ACHN (cell line): ENCODE measurements at regions not wholly inside any gene's neighbourhood (a gene's known extent, or its start where the extent isn't known, plus 50 kb on each side); places are given as distances from the start of the nearest gene placed in this dataset.

Source experiments
- DNase-seq: peaks from one replicate; pipeline ENCODE4 v3.0.0-alpha.2; 2015
- in situ Hi-C: cut with HindIII; loops from 2 replicates; pipeline ENCODE4 v1.10.0; 2017; ENCODE audit warnings: low sequenced_read_pairs, low pct_ligation_motif_present, low pct_unique_long_range_greater_than_20kb

DNA sequence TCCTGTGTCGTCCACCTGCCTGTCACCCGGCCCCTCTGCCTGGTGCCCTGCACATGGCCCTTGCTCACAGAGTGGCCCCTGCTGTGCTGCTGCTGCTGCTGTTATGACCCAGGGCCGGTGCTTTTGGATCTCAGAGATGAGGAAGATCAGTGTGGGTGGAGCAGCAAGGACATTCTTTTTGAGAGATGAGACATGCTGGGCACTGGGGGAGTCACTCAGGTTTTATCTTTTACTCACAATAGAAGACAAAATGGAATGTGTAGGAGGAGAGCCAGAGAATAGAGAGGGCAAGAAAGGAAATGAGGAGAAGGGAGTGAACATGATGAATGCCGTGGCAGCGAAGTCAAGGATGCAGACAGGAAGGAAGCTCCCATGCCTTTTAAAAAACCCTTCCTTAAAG, 611.5 kb upstream of the DPP6 start:
- in situ Hi-C loops: no loop called here
- DNase-seq: no peak

DNA sequence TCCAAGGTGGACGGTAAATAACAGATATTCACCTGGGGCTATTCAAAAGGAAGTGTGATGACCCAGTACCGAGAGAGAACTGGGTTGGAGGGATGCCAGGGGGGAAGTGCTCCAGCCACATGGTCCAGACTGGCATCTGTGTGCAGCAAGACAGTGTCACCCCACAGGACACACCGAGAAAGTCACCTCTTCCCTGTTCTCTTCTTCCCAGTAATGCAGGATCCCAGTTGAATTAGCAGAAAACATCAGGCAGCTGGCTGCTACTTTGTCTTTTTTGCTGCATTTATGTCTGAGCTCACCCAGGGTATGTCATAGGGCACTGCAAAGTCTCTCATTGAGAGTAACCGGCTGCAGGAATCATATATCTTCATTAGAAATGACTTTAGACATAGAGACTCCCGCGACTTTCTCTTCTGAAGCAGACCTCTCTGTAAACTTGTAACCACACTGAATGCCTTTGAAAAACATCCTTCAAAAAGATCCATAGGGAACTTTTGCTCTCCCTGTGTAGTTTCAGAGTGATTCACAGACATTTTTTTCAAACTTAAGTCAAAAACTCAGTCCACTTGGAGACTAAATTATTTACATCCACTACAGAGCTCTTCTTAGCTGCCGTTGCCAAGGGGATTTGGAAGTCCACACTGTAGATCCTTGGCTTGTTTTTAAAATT, 609.0 kb upstream of the DPP6 start:
- DNase-seq: no peak
- in situ Hi-C loops: no loop called here

DNA sequence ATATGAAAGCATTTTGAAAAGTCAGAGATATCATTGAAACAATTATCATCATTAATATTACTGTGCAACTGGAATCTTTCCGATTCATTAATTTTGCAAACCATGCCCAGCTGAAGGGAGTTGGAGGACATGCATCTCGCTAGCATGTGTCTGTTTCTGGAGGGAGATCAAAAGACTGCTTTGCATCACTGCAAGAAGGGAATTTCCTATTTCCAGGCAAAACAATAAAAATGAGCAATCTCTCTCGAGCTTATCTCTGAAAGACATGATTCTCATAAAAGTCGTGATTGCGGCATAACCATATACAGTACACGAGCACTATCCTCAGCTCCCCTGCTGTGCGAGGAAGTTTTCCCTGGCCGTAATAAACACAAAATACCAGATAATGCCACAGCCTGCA, 607.6 kb upstream of the DPP6 start:
- no peak for DNase-seq
- in situ Hi-C loops: no loop called here

DNA sequence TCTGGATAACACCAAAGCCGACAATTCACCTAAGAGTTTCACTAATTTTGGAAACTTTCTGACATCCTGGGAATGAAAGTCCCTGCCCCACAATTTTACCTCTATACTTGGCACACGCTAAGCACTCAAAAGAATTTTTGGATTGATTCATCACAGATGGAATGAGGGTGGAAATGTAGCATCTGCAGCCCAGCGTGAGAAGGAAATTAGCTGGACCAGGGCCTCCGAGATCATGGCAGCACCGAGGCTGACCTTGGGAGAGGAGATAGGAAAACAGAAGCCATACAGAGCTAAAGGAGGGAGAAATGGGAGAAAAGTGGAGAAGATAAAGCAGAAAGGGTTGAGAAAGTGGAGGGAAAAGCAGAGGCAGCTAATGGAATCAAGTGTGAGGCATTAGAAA, 606.6 kb upstream of the DPP6 start:
- in situ Hi-C loops: no loop called here

GRCh38 chr7:153446490-153446889, 605.7 kb upstream of the DPP6 start:
- in situ Hi-C loops: no loop called here
- DNase-seq: no peak

More for the DNA sequence above, 606.6 kb upstream of the DPP6 start:
- DNase-seq: no peak

GRCh38 chr7:153447011-153447410, 605.2 kb upstream of the DPP6 start:
- DNase-seq: no peak
- in situ Hi-C loops: no loop called here

- DNase-seq: no peak
- in situ Hi-C loops: no loop called here
Observed at GRCh38 chr7:153452661-153453060, 599.5 kb upstream of the DPP6 start.

DNA sequence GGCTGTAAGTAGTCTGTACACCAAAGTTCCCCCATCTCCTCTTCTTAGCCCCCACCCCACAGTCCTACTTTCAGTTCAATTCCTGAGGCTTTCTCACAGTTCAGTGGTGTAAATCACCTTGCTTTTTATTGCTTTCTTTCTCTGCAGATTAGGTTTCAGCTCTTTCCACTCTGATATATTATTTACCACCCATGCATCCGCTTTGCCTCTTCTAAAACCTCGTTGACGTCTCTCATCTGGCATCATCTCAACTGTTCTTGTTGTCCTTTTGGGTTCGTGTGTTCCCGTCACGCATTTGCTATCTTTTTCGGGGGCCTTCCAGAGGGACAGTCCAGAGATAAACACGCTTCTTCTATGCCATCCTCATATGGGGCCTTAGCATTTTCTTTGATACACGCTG, 597.9 kb upstream of the DPP6 start:
- in situ Hi-C loops: no loop called here
- no peak for DNase-seq

DNA sequence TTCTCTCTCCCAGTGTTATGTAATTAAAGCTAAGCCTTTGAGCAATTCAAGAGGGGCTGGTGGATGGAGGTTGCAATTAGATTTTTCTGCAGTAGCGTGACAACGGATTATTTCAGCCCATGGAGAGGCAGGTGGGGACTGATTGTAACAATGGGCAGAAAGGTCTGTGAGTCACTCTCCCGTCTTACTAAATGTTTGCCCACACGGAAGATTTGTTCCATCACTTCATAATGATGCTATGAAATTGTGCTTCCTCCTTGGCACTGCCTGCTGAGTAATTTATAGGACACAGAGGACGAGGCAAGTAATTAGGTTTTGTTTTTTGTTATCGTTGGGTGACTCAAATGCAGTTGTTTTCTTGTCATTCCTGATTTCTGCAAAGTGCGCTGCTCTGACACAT, 594.5 kb upstream of the DPP6 start:
- no peak for DNase-seq
- in situ Hi-C loops: no loop called here

GRCh38 chr7:153470004-153470671, 582.1 kb upstream of the DPP6 start:
- no peak for DNase-seq
- in situ Hi-C loops: no loop called here

GRCh38 chr7:153472516-153472915, 579.7 kb upstream of the DPP6 start:
- no peak for DNase-seq
- in situ Hi-C loops: no loop called here

- no peak for DNase-seq
- in situ Hi-C loops: no loop called here
Observed at GRCh38 chr7:153473185-153473584, 579.0 kb upstream of the DPP6 start.

GRCh38 chr7:153475239-153475638, 577.0 kb upstream of the DPP6 start:
- in situ Hi-C loops: no loop called here
- no peak for DNase-seq

GRCh38 chr7:153476166-153476565, 576.0 kb upstream of the DPP6 start:
- DNase-seq: no peak
- in situ Hi-C loops: no loop called here

- no peak for DNase-seq
- in situ Hi-C loops: no loop called here
Observed at GRCh38 chr7:153496257-153496656, 555.9 kb upstream of the DPP6 start.

GRCh38 chr7:153503093-153503492, 549.1 kb upstream of the DPP6 start:
- no peak for DNase-seq
- in situ Hi-C loops: no loop called here

DNA sequence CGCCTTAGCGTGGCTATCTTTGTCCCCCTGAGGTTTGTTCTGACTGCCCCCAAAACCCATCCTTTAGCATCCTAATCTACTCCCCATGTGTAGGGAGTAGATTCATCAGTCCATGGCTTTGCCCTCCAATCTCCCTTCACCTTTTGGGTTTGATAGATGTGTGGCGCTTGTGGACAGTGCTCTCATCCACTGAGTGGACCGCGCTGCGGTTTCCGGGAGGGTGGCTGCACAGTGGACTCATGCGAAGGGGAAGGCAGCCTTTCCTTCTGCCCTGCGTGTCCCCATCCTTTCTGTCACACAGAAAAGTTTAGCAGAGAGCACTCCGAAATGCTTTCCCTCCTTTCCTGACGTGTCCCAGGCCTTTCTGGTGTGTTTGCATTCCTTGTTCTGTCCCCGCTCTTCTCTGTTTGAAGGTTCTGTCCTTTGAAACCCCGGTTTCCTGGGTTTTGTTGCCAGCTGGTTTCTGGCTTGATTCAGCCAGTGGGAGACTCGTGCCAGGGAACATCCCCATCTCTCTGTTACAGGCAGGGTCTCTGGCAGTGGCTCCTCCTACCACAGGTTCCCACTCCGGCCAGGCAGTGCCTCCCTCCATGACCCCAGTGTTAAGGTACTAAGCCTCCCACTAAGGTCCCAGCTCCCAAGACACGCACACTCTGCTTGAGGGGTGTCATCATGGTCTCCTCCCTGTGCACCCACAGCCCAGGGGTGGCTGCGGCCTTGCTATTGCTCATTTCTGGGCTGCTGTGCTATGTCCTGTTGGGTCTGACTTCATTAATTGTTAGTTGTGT, 547.7 kb upstream of the DPP6 start:
- no peak for DNase-seq
- in situ Hi-C loops: no loop called here

DNA sequence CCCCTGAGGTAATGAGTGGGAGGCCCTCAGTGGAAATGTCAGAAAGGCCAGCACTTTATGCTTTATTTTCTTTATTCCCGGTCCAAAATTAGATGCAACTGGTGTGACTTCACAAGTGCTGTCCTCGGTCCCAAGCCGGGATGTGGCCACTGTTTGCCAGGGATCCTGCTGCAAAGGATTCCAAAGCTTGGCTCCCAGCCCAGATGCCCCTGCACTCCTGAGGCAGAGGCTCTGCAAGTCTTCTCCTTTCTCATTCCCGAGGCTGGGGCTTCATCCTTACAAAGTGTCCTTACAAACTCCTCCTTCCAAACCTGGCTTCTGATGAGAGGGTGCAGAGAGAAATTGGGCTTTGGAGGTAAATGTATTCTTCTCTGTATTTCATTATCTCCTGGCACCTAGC, 544.3 kb upstream of the DPP6 start:
- in situ Hi-C loops: no loop called here
- DNase-seq: no peak

GRCh38 chr7:153509768-153510167, 542.4 kb upstream of the DPP6 start:
- no peak for DNase-seq
- in situ Hi-C loops: no loop called here

GRCh38 chr7:153510674-153511073, 541.5 kb upstream of the DPP6 start:
- in situ Hi-C loops: no loop called here
- DNase-seq: no peak
